ENCODE measurements at regions not wholly inside any gene's neighbourhood (a gene's known extent, or its start where the extent isn't known, plus 50 kb on each side); places are given as distances from the start of the nearest gene placed in this dataset.

DNA sequence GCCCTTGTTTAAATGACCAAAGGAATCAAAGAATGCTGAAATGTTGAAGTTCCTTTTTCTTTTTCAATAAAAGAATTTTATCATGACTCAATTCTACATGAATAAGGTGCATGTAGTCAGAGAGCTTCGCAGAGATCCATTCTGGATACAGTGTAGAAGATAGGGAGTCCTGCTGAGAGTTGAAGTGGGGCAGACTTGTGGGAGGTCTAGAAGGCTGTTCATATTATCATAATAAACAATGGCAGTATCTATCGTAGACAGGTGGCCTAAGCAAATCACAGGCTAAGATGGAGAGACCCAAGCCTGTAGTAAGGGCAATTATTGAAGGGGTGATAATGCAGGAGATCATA lies 1322.0 kb upstream of the CELF4 start (continued):
- TF ChIP-seq, protein P1, sequence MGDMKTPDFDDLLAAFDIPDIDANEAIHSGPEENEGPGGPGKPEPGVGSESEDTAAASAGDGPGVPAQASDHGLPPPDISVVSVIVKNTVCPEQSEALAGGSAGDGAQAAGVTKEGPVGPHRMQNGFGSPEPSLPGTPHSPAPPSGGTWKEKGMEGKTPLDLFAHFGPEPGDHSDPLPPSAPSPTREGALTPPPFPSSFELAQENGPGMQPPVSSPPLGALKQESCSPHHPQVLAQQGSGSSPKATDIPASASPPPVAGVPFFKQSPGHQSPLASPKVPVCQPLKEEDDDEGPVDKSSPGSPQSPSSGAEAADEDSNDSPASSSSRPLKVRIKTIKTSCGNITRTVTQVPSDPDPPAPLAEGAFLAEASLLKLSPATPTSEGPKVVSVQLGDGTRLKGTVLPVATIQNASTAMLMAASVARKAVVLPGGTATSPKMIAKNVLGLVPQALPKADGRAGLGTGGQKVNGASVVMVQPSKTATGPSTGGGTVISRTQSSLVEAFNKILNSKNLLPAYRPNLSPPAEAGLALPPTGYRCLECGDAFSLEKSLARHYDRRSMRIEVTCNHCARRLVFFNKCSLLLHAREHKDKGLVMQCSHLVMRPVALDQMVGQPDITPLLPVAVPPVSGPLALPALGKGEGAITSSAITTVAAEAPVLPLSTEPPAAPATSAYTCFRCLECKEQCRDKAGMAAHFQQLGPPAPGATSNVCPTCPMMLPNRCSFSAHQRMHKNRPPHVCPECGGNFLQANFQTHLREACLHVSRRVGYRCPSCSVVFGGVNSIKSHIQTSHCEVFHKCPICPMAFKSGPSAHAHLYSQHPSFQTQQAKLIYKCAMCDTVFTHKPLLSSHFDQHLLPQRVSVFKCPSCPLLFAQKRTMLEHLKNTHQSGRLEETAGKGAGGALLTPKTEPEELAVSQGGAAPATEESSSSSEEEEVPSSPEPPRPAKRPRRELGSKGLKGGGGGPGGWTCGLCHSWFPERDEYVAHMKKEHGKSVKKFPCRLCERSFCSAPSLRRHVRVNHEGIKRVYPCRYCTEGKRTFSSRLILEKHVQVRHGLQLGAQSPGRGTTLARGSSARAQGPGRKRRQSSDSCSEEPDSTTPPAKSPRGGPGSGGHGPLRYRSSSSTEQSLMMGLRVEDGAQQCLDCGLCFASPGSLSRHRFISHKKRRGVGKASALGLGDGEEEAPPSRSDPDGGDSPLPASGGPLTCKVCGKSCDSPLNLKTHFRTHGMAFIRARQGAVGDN (IDR thresholded peaks at IDR 0.05) = no peak
- TF ChIP-seq ESRRA (IDR thresholded peaks at IDR 0.05; ENCODE audit: low read length) = no peak
- no peak for TF ChIP-seq BMI1 (IDR thresholded peaks at IDR 0.05; ENCODE audit: borderline replicate concordance)

- intact Hi-C loops (cut with micrococcal nuclease; ENCODE audit: unreplicated experiment) (no loop called here), in situ Hi-C loops (cut with MboI) (no loop called here)
- no TSS peak for BruUV-seq (replicated peaks)
- Histone ChIP-seq H3K4me2 (ENCODE audit: control insufficient read depth, insufficient read depth) (no peak overlapping the region), H3K36me3 (ENCODE audit: control insufficient read depth in 2 of 2, insufficient read depth in 2 of 2, low read length in 1 of 2) (no peaks in the 10 kb centered on the region), H3K27me3 (replicated peaks in 1 of 2; ENCODE audit: control insufficient read depth in 2 of 2, insufficient read depth in 2 of 2, low read length in 1 of 2) (no peaks in the 10 kb centered on the region), H3K4me1 (ENCODE audit: control insufficient read depth, insufficient read depth, low read length) (no peaks in the 10 kb centered on the region), H3K9ac (ENCODE audit: control insufficient read depth, insufficient read depth, low read length) (no peak overlapping the region), H3K4me3 (no peak overlapping the region), H4K20me1 (ENCODE audit: control insufficient read depth, insufficient read depth) (no peaks in the 10 kb centered on the region), H3K9me3 (replicated peaks; ENCODE audit: control insufficient read depth, insufficient read depth, low read length) (no peaks in the 10 kb centered on the region), H3K79me2 (ENCODE audit: control insufficient read depth, insufficient read depth, low read length) (no peaks in the 10 kb centered on the region), H2AFZ (ENCODE audit: control insufficient read depth, low read depth, low read length) (no peak overlapping the region), H3K27ac (ENCODE audit: control insufficient read depth, insufficient read depth) (no peak overlapping the region)
- no peak for TF ChIP-seq POLR2A (IDR thresholded peaks at IDR 0.05; ENCODE audit: low read depth, low read length)
- TF ChIP-seq NFXL1 (IDR thresholded peaks at IDR 0.05; ENCODE audit: borderline replicate concordance) = no peak
- no peak for TF ChIP-seq FOXK2 (IDR thresholded peaks at IDR 0.05)
- TF ChIP-seq PKNOX1 (IDR thresholded peaks at IDR 0.05) = no peak
- TF ChIP-seq WRNIP1 (IDR thresholded peaks at IDR 0.05; ENCODE audit: borderline replicate concordance, low read depth, low read length) = no peak
- no peak for TF ChIP-seq GATAD2B (conservative IDR thresholded peaks at IDR 0.05; ENCODE audit: low read depth)
- TF ChIP-seq KDM1A (IDR thresholded peaks at IDR 0.05; ENCODE audit: borderline replicate concordance) = no peak
- TF ChIP-seq FOXM1 (IDR thresholded peaks at IDR 0.05; ENCODE audit: low read depth, low read length) = no peak
- no peak for TF ChIP-seq CEBPB (IDR thresholded peaks at IDR 0.05; ENCODE audit: borderline replicate concordance in 1 of 2, low read depth in 2 of 2, low read length in 2 of 2)
- TF ChIP-seq CBFB (IDR thresholded peaks at IDR 0.05; ENCODE audit: low read depth) = no peak
- TF ChIP-seq STAT3 (IDR thresholded peaks at IDR 0.05; ENCODE audit: low read depth, low read length) = no peak
- no peak for TF ChIP-seq STAT1 (conservative IDR thresholded peaks at IDR 0.05)
- TF ChIP-seq PML (IDR thresholded peaks at IDR 0.05; ENCODE audit: low read length) = no peak
- no peak for TF ChIP-seq ATF7 (IDR thresholded peaks at IDR 0.05; ENCODE audit: low read depth)
- TF ChIP-seq SREBF1 (IDR thresholded peaks at IDR 0.05; ENCODE audit: low read length) = no peak
- no peak for TF ChIP-seq ATF3 (IDR thresholded peaks at IDR 0.05; ENCODE audit: borderline replicate concordance, extremely low read depth, low read depth, low read length)
- TF ChIP-seq DPF2 (IDR thresholded peaks at IDR 0.05) = no peak
- ATAC-seq (no peak), FAIRE-seq (no peak), DNase-seq (ENCODE audit: low read depth, low spot score) (no peak)
- ChIA-PET SMC1A (ENCODE audit: uncharacterized antibody, unreplicated experiment) (no interaction called here), CTCF (no interaction called here), POLR2A (no interaction called here), RAD21 (ENCODE audit: unreplicated experiment) (no interaction called here)
- 17% methylated on average over 4 of the region's 4 CpGs for whole genome bisulfite sequencing (ENCODE audit: insufficient coverage, insufficient replicate concordance, low lambda C conversion rate, missing lambda C conversion rate)
Measured at GRCh38 chr18:38886861-38887670, 1321.5 kb upstream of the CELF4 start.

Measured in GM12878 (cell line).